OCI-M2 (cell line): ENCODE measurements at regions not wholly inside any gene's neighbourhood (a gene's known extent, or its start where the extent isn't known, plus 50 kb on each side); places are given as distances from the start of the nearest gene placed in this dataset.
"Not testable (repeated sequence)": the region's sequence is repeated elsewhere in the genome, so short reads cannot be mapped to it uniquely, and the experiment has no call there.

ENCODE experiments used
- DNase-seq: peaks from one replicate; lab custom pipeline; 2025; ENCODE audit not compliant: unreplicated experiment; lab: John Stamatoyannopoulos, UW

DNA sequence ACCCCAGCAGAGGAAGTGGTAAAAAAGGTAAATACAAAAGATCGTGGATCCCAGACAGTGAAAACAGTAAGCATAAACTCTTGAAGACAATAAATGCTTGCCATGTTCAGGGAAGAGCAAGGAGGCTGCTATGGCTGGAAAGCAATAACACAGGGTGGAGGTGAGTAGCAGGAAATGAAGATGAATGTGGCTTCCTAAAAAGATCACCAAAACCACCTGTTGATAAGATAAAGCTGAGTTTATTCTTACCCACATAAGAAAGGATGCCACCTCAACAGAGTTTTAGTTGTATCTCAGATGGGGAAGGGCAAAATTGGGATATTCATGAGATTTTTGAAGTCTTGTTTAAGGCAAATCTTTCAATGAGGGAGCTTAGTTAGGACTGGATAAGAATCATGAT, 273.3 kb downstream of the MSX2 start:
- DNase-seq, result no peak

- no peak for DNase-seq
These were observed 272.6 kb downstream of the MSX2 start for GRCh38 chr5:174996941-174997340.

- DNase-seq, result no peak
These were observed 271.4 kb downstream of the MSX2 start for GRCh38 chr5:174995827-174996226.

GRCh38 chr5:174991847-174992246, 267.5 kb downstream of the MSX2 start:
- DNase-seq, result no peak

- no peak for DNase-seq
These were observed 266.5 kb downstream of the MSX2 start for GRCh38 chr5:174990909-174991308.

DNA sequence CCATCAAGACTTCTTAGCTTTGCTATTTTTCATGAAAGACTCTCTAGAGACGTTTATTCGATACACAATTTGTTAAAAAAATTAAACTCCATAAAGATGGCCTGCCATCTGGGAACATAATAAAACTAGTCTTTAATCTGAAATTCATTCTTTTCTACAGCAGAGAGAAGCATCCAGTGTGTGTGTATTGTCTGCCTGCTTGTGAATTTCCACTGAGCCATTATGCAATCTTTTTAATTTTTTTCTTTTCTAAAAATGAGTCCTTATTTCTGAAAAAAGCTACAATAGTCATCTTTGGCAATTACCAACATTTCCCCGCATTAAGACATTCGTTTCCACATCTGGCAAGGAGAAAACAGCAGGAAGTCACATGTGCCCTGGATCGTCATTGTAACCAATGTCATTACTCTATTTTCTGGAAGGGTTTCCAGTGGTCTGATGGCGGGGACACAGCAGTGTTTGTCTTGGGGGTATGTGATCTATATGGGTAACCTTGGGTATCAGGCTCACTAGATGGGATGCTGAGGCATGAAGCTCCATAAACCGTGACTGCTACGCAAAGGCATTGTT, 263.1 kb downstream of the MSX2 start:
- DNase-seq, result no peak

- DNase-seq, result no peak
These were observed 260.5 kb downstream of the MSX2 start for GRCh38 chr5:174984863-174985262.

DNA sequence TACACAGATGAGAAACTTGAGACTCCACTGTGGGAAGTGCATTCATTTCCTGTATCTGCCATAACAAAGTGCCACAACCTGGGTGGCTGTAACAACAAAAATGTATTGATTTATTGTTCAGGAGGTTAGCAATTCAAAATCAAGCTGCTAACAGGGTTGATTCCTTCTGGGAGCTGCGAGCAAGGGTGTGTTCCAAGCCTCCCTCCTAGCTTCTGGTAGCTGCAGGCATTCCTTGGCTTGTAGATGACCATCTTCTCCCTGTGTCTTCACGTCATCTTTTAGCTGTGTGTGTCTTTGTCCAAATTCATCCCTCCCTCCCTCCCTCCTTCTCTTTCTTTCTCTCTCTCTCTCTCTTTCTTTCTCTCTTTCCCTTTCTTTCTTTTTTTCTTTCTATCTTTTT, 258.1 kb downstream of the MSX2 start:
- DNase-seq, result no peak

- no peak for DNase-seq
These were observed 257.0 kb downstream of the MSX2 start for GRCh38 chr5:174981416-174981815.

DNA sequence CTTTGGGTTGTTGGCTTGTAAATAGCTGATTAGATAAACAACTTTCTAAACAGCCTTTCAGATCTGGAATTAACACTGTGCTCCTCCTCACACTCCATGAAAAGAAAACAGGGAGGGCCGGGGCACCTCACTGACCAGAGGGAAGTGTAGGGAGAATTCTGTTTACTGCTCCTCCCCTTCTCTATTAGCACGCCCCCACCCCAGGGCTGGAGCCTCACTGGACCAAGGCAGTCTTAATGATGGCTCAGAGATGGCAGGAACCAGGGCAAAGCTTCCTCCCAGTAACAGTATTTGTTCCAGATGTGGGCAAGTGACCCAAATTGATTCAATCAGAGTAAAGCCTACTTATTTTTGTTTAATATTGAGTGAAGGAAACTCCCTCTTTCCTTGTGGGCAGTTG, 256.6 kb downstream of the MSX2 start:
- no peak for DNase-seq

DNA sequence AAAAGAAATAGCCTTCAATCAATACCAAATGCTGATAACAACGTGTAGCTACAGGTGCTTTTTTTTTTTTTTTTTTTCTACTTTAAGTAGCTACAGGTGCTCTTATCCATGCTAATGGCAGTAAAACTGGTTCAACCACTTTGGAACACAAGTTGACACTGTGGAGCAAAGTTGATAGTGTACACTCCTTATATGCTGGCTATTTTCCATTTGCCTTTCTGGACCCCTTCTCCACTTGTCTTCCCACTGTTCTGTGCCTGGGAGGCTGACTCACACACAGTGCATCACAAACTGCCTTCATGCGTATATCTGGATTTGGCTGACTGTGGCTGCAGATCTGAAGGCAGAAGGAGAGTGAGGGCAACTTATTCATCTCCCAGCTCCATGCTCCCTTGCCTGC, 247.9 kb downstream of the MSX2 start:
- no peak for DNase-seq

GRCh38 chr5:174971210-174971609, 246.8 kb downstream of the MSX2 start:
- no peak for DNase-seq

- no peak for DNase-seq
These were observed 246.1 kb downstream of the MSX2 start for GRCh38 chr5:174970502-174970901.

DNA sequence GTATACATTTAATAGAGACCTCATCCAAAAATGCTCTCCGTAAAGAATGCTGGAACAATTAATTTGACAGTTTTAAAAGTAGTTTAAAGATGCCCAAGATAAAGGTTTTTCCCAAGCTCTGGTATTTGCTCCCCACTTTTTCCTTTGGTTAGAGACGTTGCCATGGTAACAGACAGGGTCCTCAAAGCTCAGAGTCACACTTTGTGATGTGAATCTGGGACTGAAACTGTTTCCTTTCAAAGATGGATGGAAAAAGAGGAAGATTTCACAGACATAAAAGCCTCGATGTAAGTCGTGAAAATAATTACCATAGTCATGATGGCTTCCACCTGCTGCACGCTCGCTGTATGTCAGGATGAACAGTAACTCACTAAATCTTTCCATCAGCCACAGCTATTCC, 229.5 kb downstream of the MSX2 start:
- no peak for DNase-seq

- DNase-seq, result no peak
These were observed 226.9 kb downstream of the MSX2 start for GRCh38 chr5:174951151-174951780.

DNA sequence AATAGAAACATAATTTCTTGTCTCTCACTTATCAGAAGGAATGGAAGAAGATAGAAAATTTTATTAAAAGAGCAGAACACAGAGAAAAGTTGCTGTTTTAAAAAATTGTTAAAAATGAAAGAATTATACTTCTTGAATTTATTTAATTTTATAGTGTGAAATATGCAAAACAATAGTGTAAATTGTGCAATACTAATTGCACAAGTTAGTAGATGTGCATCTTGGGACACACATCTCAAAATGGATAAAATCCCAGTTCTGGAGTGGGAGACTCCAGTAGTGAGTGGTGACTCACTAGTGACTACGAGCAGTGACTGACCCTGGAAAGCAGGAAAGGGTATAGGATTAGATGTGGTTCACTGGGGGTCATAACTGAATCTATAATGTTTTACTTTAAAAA, 223.2 kb downstream of the MSX2 start:
- DNase-seq, result no peak

DNA sequence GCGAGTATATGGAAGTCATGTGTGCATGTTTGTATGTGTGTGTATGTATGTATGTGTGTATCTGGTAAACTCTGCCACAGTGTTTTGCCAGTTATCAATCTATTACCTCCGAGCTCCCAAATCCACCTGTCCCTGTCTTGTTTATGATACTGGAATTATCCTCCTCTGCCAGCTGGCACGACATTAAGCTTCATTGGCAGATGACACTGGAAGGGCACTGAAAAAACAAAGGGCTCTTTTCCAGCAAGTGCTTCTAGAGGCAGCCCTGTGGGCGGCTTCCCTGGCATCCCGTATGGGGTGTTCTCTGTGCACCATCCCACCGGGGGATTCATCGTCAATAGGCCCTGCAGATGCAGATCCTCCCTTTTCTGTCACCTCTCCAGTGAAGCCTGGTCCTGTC, 221.5 kb downstream of the MSX2 start:
- DNase-seq, result no peak

- no peak for DNase-seq
These were observed 219.4 kb downstream of the MSX2 start for GRCh38 chr5:174943785-174944184.

DNA sequence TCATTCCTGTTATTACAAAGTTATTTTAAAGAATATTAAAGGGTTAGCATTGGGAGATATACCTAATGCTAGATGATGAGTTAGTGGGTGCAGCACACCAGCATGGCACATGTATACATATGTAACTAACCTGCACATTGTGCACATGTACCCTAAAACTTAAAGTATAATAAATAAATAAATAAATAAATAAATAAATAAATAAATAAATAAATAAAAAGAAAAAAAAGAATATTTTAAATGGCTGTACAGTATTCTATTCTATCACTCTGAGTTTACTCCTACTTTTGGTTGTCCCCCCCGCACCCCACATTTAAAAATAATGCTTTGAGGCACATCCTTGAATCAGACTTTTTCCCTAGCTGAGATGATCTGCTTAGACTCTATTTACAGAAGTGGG, 218.6 kb downstream of the MSX2 start:
- not testable (repeated sequence) for DNase-seq

DNA sequence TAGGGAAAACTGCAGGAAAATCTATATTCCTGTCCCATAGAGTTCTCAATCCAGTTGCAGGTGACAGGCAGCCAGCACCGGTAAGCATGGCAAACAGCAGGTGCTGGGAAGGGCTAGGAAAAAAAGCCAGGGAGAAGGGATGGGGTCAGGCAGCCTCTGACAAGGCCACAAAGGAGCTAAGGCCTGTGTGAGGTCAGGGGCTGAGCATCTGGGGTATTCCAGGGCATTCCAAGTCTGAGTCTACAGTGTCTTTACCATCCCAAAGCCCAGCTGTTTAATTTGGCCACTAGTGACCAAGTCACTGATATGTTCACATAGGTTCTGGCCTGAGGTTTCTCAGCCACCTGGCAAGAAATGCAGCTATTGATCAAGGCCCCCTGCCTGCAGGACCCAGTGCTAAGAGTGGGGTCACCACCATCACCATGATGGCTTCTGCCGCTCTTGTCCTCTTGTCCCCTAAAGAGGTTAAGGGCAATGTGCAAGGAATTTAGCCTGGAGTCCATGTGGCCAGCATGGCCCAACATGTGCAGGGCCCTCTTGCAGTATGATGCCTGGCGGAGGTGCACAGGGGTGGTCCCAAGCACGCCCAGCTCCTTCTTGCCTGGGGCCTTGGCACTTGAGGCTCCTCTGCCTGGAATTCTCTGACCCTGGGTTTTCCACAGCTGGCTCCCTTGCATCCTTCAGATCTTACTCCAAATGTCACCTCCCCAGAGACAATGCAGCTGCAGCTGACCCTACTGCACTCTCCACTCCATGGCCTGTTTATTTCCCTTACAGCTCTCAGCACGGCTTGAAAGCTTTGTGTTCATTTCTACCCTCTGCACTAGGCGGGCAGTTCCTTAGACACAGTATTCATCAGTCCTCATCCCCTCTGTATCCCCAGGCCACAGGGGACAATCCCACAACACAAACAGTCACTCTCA, 213.1 kb downstream of the MSX2 start:
- no peak for DNase-seq

DNA sequence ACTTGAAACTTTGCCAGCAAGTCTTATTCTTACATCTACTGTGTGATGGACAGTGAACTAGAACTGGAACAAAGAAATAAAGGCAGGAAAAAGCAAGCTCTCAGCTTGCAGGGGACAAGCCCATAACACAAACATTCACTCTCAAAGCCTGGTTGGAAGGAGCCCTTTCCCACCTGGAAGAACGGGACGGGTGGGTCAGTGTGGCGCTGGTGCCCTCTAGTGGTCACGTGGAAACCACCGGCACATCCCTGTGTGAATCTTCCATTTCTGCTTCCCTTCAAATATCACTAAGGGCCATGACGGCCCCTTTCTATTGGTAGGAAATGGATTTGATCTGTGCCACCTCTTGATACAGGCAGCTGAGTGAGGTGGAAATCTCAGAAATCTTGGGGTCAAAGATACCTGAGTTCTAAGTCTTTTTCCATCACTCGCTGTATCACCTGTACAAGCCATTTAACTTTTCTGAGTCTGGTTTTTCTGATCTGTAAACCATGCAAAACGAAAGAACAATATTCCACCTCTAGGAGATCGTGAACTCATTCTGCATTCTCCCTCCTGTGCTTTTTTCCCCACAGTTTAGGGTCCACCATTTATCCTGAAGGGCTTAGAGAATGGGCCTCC, 211.6 kb downstream of the MSX2 start:
- no peak for DNase-seq

DNA sequence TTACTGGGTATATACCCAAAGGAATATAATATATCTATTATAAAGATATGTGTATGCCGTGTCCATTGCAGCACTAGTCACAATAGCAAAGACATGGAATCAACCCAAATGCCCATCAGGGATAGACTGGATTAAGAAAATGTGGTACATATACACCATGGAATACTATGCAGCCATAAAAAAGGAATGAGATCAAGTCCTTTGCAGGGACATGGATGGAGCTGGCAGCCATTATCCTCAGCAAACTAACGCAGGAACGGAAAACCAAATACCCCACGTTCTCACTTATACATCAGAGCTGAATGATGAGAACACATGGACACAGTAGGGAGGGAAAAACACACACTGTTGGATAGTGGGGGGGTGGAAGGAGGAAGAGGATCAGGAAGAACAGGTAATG, 206.7 kb downstream of the MSX2 start:
- DNase-seq, result not testable (repeated sequence)
